HG02938 (cell line): ENCODE measurements at regions not wholly inside any gene's neighbourhood (a gene's known extent, or its start where the extent isn't known, plus 50 kb on each side); places are given as distances from the start of the nearest gene placed in this dataset.

Experiments
- ATAC-seq: cut with Tn5 transposase; IDR thresholded peaks from one replicate; pipeline ENCODE4 v1.9.1; 2021; ENCODE audit warnings: mild to moderate bottlenecking, moderate library complexity; ENCODE audit not compliant: unreplicated experiment

GRCh38 chr2:236862961-236863728, 222.5 kb upstream of the COPS8 start:
- peak; percentile 88 for ATAC-seq

- ATAC-seq = no peak
These were observed 222.0 kb upstream of the COPS8 start for GRCh38 chr2:236863729-236864126.

- ATAC-seq = no peak
These were observed 220.6 kb upstream of the COPS8 start for GRCh38 chr2:236865052-236865451.

GRCh38 chr2:236866542-236867340, 218.9 kb upstream of the COPS8 start:
- ATAC-seq = no peak

- no peak for ATAC-seq
These were observed 218.0 kb upstream of the COPS8 start for GRCh38 chr2:236867441-236868260.

- no peak for ATAC-seq
These were observed 215.3 kb upstream of the COPS8 start for GRCh38 chr2:236870370-236870769.

DNA sequence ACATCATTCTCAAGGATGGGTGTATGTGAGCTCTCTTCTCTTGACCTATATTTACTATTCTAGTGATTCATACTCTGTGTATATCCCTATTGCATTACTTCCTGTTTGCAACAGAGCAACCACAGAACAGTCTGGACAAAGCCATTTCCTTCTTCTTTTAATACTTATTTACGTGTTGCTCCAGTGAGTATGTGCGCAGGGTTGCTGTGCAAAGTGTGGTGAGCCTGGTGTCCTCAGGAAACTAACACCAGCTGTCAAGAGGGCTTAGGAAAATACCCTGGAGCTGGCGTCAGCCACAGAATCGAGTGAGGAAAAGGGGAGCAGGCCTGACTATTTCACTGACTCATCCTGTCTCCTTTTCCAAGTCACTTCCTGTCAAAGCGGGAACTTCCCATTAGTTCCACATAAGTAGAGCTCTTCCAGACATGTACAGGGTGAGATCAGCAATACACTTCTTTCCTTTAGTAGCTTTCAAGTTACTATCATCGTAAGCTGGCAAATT, 214.1 kb upstream of the COPS8 start:
- no peak for ATAC-seq

DNA sequence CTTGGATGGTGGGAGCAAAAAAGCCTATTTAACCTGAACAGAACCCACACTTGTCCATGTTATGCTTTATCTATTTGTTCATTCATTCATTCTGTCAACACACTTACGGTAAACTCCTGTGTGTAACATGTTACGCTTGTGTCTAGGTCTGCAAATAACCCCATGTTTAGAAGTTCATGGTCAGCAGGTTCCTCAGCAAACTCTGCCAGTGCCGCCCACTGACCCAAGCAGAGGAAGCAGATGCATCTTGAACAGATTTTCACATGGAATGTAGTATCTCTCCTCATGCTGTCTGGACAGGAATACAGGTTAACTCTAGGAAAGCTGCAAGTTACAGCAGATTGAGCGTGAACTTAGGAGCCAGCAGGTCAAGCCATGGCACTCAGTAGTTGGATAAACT, 213.7 kb upstream of the COPS8 start:
- ATAC-seq = no peak

GRCh38 chr2:236872981-236873380, 212.7 kb upstream of the COPS8 start:
- no peak for ATAC-seq

DNA sequence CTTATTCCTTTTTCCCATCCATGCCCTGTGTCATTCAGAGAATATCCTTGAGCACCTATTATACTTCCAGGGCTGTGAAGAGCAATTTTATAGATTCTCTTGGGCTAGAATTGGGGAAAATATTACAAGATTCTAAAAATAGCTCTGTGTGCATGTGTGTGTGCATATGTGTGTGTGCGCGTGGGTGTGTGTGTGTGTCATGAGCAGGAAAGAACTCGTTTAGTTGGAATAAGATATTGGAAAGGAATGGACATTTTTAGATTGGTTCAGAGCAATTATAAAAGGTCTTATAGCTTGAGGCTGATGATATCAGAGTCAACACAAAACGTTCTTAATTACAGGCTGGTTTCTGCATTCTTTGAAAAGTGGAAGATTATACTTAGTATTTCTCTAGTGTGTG, 212.1 kb upstream of the COPS8 start:
- ATAC-seq = no peak

GRCh38 chr2:236874866-236875481, 210.7 kb upstream of the COPS8 start:
- ATAC-seq = no peak

GRCh38 chr2:236875906-236876505, 209.7 kb upstream of the COPS8 start:
- no peak for ATAC-seq

DNA sequence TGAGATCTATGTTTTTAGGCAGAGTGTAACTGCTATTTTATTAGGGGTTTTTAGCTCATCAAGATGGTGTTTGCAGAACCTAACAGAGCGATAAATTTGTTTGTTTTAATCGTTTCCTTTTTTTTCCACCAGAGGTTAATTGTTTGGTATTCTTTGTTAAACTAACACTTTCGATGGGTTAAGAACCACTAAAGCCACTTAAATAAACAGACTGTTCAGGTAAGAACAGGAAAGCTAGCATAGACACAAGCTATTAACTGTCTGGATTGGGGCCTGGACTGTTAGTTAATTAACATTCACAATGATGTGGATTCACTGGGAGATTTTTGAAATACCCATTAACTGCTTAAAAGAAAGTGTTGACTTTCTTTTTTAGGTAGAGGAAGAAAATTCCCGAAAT, 209.0 kb upstream of the COPS8 start:
- no peak for ATAC-seq

DNA sequence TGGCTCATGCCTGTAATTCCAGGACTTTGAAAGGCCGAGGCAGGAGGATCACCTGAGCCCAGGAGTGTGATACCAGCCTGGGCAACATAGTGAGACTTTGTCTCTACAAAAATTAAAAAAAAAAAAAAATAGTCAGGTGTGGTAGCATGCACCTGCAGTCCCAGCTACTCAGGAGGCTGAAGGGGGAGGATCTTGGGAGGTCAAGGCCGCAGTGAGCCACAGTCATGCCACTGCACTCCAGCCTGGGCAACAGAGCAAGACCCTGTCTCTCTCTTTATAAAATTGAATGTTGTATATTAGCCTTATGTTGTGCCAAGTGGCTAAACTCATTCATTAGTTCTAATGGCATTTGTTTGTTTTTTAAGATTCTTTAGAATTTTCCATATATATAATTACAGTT, 207.7 kb upstream of the COPS8 start:
- ATAC-seq = no peak

DNA sequence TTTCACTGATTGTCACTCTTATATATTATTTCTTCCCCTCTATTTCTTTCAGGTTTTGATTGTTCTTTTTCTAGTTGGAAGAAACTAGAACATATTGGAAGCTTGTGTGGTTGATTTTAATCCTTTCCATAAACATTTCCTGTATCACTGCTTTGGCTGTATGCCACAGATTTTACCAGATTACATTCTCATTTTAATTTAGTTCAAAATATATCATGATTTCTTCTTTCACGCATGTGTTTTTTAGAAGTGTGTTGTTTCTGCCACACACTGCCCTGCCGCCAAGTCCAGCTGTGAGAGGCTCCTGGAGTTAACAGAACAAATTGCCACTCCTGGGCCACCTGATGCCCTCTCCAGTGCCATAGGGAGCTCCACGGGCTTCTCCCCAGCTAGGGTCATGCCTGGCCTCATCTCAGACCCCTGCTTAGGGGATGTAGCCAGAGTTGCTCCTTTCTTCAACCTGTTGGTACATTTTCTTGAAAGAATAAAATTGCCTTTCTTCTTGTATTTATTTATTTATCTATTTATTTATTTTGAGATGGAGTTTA, 206.2 kb upstream of the COPS8 start:
- no peak for ATAC-seq

GRCh38 chr2:236882074-236882473, 203.6 kb upstream of the COPS8 start:
- no peak for ATAC-seq

DNA sequence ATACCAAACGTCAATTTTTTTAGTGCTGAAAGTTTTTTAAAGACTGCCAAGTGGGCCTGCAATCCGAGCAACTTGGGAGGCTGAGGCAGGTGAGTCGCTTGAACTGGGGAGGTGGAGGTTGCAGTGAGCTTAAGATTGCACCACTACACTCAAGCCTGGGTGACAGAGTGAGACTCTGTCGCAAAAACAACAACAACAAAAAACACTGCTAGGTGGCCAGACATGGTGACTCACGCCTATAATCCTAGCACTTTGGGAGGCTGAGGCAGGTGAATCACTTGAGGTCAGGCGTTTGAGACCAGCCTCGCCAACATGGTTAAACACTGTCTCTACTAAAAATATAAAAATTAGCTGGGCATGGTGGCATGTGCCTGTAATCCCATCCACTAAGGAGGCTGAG, 202.8 kb upstream of the COPS8 start:
- no peak for ATAC-seq

DNA sequence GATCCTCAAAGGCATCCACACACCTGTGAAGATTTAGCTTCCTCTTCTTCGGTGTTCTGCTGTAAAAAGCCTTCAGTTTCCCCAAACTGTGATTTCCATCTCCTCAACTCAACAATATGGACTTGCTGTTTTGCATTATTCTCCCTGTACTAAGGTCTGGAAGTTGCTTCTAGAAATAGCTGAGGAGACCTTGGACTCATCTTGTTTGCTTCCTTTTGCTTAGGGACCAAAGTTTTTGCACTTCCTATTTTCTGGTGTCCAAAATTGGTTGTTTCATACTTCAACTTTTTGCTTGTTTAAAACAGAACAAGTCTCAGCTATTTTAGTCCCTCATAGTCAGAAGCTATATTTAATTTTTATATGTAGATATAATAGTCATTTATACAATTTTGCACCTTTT, 201.9 kb upstream of the COPS8 start:
- ATAC-seq = no peak

DNA sequence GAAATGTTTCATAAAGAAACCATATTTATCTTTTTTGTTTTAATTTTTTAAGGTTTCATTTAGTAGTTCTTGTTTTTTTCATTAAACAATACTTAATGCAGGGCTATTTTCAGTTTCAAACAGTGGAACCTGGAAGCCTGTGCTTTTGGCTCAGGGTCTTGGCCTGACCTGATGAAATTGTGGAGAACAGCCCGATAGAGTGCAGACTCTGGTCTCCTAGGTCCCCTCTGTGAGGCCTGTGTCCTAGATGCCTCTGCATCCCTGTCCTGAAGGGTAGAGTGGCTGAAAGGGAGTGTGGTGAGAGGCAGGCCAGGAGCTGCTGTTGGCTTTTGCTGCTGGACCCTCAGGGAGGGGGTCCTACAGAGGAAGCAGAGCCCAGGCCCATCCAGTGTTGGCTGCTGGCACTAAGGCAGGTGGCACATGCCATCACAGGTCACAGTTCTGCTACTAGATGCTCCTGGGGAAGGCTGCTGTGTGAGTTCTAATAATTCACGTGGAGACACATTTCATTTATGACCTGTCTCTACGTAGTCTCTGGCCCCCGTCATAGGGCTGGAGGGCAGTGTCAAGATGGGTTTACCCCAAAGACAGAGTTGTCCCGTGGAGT, 201.0 kb upstream of the COPS8 start:
- no peak for ATAC-seq

DNA sequence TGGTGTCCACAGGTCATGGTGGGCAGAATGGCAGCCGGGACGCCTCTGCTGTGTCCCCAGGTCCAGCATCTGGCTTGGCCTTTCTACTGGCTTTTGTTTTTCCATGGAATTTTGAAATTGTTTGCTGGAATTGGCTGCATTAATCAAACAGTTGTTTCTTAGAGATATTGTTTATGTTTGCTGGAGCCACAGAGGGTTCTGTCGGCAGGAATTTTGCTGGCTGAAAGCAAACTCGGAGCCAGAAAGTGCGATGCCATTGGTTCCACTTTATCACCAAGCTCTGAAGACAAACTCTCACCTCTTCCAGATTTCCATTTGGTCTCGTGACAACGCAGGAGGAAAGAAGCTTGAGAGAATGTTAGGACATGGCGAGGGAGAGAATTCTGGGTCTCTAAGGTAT, 199.2 kb upstream of the COPS8 start:
- no peak for ATAC-seq
